Ramos (cell line): ENCODE measurements at regions not wholly inside any gene's neighbourhood (a gene's known extent, or its start where the extent isn't known, plus 50 kb on each side); places are given as distances from the start of the nearest gene placed in this dataset.
"Not testable (repeated sequence)": the region's sequence is repeated elsewhere in the genome, so short reads cannot be mapped to it uniquely, and the experiment has no call there.

ENCODE experiments used
- in situ Hi-C: fragments of 300-500 bp; cut with MboI; formaldehyde crosslinking; loops from one replicate; pipeline ENCODE4 v1.14.3; 2022; ENCODE audit warnings: low sequenced_read_pairs; ENCODE audit not compliant: unreplicated experiment

GRCh38 chr11:87885084-87885483 lies 290.2 kb downstream of the RAB38 start:
- in situ Hi-C loops, result not testable (repeated sequence)

- in situ Hi-C loops, result no loop called here
These were observed 296.1 kb downstream of the RAB38 start for GRCh38 chr11:87879118-87879517.

GRCh38 chr11:87878373-87878825 lies 296.8 kb downstream of the RAB38 start:
- in situ Hi-C loops, result no loop called here

- in situ Hi-C loops, result no loop called here
These were observed 304.2 kb downstream of the RAB38 start for GRCh38 chr11:87871056-87871455.

- in situ Hi-C loops, result no loop called here
These were observed 305.2 kb downstream of the RAB38 start for GRCh38 chr11:87870086-87870485.

- in situ Hi-C loops, result no loop called here
These were observed 308.3 kb downstream of the RAB38 start for GRCh38 chr11:87866951-87867350.

GRCh38 chr11:87861030-87861429 lies 314.2 kb downstream of the RAB38 start:
- in situ Hi-C loops, result no loop called here

- in situ Hi-C loops, result no loop called here
These were observed 315.6 kb downstream of the RAB38 start for GRCh38 chr11:87859636-87860035.

GRCh38 chr11:87851827-87852226 lies 323.4 kb downstream of the RAB38 start:
- in situ Hi-C loops, result no loop called here

GRCh38 chr11:87851234-87851633 lies 324.0 kb downstream of the RAB38 start:
- in situ Hi-C loops, result no loop called here

GRCh38 chr11:87849216-87849615 lies 326.0 kb downstream of the RAB38 start:
- in situ Hi-C loops, result no loop called here

- in situ Hi-C loops, result no loop called here
These were observed 334.5 kb downstream of the RAB38 start for GRCh38 chr11:87840786-87841185.

GRCh38 chr11:87832211-87832610 lies 343.0 kb downstream of the RAB38 start:
- in situ Hi-C loops, result no loop called here

GRCh38 chr11:87820011-87820410 lies 355.2 kb downstream of the RAB38 start:
- in situ Hi-C loops, result no loop called here

GRCh38 chr11:87819151-87819550 lies 356.1 kb downstream of the RAB38 start:
- in situ Hi-C loops, result no loop called here

GRCh38 chr11:87812571-87813365 lies 362.5 kb downstream of the RAB38 start:
- in situ Hi-C loops, result no loop called here

GRCh38 chr11:87810486-87810885 lies 364.8 kb downstream of the RAB38 start:
- in situ Hi-C loops, result no loop called here

GRCh38 chr11:87809256-87809655 lies 366.0 kb downstream of the RAB38 start:
- in situ Hi-C loops, result no loop called here

GRCh38 chr11:87804176-87804575 lies 371.1 kb downstream of the RAB38 start:
- in situ Hi-C loops, result no loop called here

- in situ Hi-C loops, result no loop called here
These were observed 371.5 kb downstream of the RAB38 start for GRCh38 chr11:87803748-87804147.

GRCh38 chr11:87784862-87785261 lies 390.4 kb downstream of the RAB38 start:
- in situ Hi-C loops, result not testable (repeated sequence)

- in situ Hi-C loops, result no loop called here
These were observed 395.2 kb downstream of the RAB38 start for GRCh38 chr11:87780068-87780413.
